Muscle of arm (tissue), 1 donor: ENCODE measurements at regions not wholly inside any gene's neighbourhood (a gene's known extent, or its start where the extent isn't known, plus 50 kb on each side); places are given as distances from the start of the nearest gene placed in this dataset.

Experiments
- DNase-seq: peaks from one replicate; pipeline ENCODE4 v3.0.0-alpha.2; 2013

DNA sequence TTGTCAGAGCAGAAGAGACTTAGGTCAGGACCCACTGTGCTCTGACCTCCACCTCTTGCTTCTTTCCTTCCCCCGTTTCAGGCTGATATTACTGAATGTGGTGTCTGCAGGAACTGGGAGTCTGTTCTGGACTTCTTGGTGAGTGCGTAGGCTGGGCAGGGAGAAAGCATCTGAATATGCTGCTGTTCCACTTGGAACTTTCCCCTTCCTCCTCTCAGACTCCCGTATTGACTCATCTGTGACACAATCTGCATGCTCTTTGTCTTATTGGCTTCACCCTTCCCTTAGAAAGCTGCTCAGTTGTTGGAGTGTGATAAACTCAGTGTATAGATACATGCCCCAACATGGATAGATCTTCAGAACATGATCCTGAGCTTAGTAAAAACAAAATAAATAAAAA is 137.6 kb upstream of the HABP2 start:
- no peak for DNase-seq

DNA sequence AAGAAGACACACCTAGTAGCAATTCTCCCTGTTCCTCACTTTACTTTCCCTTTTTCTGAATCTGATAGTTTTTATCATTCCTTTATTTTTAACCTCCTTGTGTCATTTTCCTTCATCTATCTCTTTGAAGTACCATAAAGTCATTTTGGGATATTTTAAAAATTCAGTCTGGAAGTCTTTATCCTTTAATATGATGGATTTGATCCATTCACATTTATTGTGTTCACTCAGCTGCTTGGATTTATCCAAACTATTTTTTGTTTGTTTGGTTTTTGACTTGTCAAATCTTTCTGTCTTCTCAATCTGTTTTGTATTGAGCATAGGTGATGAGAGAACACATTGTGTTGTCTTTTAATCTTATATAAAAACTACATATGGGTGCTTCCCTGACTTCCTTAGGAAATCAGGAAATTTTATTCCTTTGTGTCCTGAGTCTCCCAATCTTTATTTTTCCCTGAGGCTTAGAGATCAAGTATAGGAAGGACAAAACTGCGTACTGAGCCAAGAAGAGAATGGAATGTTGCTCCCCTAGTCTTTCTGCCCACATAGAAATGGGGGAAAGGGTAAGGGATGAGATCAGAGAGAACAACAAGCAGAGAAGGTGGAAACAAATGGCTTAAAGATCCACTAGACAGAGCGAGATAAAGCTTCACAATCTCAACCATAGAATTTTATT is 132.7 kb upstream of the HABP2 start:
- DNase-seq: no peak

DNA sequence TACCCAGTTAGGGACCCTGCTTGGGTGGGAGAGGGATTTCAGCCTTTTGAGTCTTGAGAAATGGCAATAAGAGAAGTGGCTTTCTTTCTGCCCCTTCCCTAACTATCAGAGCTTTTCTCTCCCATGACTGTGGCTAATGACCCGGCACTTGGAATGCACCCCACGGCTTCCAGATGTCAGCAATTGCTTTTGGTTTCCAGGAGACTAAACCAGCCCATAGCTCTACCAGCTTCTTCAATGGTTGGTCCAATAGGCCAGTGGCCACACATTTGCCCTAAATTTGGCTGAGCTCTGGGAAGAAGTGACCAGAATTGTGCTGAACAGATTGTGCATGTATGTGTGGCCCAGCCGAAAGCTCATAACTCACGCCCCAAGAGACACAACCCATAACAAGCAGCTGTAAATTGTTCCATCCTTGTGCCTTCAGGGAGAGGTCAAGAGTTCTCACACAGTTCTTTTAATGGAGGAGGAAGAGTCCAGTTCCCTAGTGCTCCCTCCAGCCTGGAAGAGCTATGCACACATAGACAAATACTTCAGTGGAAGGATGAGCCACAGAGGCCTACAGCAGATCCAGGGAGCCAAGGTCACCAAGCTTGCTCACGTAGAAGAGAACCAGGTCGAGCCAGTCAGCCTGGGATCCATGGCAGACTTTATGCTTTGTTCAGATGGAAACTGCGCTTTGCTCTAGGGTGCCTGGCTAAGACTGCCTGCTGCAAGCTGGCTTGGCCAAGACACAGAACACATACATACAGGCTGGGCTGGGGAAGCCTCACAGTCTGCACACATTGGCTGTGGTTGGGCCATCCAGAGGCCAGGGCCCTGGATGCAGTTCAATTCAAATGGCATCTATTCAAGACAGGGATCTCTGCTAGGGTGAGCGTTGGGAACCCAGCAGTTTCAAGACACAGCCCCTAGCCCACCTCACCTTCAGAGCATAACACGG is 131.8 kb upstream of the HABP2 start:
- DNase-seq: no peak

DNA sequence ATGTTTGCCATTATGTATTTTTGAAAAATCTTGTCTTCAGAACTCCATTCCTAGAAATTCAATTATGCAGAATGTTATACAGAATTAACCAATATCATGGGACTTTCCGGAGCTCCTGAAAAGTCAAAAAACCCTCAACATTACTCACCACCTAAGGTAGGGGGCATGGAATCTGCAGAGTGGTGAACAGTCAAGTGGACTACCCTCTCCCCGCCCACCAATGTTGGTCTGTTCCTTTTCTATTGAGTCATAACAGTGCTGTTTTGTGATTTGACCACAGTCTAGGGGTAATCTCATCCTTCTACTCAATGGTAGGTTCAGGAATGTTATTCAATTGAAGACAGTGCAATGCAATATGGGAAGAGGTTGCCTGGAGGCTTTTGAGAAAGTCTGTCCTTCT is 130.5 kb upstream of the HABP2 start:
- no peak for DNase-seq

DNA sequence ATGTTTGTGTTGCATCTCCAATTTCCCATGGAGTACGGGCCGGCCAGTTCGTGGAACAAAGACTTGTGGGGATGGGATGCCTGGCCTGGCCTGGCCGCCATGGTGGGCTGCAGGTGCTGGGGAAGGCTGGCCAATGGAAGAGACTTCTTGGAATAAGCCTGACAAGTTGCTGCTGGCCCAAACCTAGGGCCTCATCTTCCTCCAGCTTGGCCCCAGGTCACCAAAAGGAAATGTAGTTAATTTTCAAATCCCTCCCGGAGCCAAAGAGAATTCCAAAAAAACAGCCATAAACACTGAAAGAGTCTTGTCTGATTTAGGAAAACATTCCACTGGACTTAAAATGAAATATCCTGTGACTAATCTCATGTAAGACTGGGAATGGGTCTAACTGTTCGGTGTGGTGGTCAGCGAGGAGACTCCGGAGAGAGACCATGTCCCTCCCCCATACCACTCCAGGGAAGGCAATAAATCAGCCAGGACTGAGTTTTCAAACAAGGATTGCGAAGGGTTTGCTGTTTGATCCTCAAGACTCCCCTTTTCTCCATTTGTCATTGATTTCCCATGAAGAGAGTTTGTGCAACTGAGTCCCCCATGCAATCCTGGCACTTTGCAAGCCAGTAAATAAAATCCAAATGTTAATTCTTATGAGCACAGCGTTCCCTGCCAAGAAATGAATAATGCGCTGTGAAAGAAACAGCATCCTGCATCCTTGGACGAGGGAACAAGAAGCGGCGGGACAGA is 128.7 kb upstream of the HABP2 start:
- peak; percentile 93 for DNase-seq

DNA sequence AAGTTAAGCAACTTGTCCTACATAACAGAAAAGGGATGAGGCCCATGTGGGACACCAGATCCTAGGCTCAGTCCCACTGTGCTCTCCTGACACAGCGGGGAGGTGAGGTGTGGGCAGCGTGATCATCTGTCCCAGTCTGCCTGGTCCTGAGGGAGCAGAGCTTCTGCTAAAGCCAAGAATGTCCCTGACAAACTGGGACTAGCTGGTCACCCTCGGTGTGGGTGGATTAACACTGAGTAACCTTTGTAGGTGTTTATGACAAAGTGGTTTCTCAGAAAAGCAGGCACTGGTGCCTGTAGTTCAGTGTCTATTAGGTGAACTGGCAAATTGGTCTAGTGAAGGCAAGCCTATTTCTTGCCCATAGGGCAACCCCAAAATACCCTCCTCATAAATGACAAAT is 127.8 kb upstream of the HABP2 start:
- DNase-seq: no peak

DNA sequence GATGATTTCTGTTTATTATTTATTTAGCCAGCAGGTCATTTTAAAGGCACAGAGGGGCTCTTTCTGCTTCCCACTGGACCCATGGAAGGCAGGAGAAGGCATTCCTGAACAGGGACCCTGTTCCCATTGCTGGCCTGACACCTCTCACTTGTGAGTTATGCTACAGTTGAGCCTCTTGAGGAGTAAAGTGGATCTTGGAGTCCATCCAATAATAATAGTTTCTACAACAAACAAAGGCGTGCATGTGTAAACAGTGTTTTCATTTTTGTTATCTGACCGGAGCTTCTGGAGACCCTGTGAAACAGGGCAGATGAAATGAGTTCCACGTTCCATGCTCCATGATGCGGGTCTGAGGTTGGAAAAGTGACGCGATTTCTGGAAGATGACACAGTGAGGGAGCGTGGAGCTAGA is 127.3 kb upstream of the HABP2 start:
- DNase-seq: peak; percentile 82

DNA sequence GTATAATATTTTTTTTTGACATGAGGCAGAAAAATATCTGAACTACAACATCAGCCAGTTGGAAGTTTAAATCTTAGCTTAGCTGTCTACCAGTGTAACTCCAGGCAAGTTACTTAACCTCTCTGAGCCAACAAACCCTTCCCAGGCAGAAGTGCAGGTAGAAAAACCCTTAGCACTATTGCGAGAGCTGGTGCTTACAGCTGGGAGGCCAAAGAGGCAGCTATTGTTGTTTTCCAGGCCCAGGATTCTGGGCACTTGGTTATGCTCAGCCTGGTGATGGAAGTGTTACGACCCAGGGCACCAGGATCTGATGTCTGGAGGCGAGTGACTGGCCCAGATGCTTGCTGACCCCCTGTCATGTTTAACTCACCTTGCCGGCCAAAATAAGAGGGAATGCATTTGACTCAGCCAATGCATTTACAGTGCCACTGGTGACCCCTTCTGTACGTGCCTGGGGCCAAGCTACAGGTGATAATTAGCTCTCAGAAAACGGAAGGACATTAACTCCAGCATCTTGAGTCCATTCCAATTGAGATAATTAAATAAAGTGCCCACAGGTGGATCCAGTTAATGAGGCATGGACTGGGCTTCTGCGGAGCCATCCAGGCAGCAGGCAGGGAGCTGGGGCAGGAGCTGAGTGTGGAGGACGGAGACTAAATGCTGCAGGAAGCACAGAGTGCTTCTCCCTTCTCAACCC is 126.5 kb upstream of the HABP2 start:
- DNase-seq: no peak

DNA sequence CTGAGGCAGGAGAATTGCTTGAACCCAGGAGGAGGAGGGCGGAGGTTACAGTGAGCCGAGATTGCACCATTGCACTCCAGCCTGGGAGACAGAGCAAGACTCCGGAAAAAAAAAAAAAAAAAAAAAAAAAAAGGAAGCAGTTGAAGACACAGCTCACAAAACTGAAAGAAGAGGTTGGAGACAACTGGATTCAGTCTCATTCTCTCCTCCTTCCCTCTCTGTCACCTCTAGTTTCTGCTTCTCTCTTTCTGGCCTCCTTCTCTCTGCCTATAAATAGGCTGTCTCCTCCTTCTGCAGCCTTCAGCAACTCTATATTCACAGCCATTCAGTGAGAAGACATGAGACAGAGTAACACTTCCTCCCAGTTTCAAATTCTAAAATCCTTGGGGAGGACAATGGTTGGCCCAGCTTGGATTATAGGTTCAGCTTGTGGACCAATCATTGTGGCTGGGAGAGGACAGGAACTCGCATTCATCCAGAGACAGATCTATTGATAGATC is 125.6 kb upstream of the HABP2 start:
- no peak for DNase-seq

DNA sequence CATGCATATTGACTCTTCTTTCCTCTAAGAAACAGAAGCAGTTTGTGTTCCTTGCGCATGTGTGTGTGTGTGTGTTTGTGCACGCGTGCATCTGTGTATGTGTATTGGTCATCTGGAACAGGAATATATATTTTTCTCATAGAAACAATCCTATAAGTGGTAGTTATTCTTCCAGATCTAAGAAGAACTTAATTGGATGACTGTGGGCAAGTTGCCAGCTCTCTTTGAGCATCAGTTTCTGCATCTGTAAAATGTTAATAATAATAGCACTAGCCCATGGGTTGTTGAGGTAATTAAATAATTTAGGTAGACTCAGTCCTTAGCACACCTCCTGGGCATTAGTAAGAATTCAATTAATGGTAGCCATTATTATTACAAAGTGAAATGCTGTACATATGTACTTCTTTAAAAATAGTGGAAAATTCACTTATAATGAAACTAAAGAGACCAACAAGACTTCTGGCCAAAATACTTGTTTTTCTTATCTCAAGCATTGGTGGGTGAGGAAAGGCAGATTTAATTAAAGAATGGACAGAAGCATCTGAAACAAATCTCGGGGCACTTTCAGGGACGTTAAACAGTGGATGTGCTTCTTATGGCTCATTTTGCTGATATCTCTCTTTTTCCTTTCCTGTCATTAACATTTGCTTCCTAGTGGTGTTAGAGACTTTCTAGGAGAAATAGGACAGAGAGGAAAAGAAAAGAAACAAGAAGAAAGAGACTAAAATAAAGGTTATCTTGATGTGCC is 124.9 kb upstream of the HABP2 start:
- DNase-seq: no peak

DNA sequence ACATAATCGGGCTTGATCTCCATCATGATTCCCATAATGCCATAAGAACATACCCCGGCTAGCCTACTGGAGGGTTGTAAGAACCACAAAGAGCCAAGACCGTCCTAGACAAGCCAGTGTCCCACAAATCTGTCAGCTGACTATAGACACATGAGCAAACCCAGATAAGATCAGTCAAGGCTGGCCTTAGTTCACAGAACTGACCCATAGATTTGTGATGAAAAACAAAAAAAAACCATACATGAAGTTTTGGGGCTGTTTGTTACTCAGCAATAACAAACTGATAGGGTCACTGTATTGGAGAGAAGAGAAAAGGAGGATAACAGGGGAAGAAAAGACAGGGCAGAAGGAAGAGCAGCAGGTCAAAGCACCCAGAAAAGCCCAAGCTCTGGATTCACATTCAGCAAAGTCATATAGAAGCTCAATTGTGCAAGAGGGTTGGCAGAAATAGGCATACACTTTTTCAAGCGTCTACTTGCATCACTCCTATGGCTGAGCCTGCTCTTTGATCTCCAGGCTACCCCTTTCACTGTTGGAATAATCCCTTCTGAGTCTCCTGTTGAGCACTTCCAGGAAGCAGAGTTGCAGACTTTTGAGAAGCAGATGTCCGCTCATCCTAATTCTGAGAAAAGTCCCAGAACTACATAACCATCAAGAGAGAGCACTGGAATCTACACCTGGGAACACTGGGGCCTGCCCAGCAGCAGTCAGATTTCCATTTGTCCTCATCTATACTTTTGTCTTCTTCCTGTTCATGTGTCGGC is 122.0 kb upstream of the HABP2 start:
- DNase-seq: no peak

DNA sequence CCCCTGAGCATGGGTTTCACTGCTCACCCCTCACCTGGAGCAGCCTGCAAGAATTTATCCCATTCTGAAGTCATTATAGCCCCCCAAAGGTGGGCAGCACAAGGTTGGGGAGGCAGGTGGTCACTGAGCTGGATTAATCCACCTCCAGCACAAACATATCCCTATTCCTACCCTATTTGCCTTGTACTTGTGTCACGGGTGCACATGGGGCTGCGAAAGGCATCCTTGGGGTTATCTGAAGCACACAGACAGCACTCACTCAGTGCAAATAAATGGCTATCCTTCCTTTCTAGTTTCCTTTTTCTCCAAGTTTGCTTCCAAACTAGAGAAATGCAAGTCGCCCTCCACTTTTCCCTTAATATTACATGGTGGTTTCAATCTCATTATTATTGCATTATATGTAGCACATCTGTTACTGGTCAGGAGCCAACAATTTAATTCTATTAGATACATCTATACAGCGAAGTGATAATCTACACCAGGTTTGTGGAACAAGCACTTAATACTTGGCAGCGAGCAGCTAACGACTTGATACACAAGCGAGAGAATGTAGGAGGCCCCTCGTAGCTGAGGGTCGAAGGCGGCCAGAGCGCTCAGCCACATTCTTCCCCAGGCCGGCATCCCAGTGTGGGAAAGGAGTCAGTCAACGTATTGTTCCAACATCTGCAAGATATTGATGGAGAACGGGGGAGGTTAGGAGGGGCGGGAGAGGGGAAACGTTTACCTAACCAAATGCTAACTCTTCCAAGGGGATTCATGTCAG is 121.3 kb upstream of the HABP2 start:
- DNase-seq: peak; percentile 91

DNA sequence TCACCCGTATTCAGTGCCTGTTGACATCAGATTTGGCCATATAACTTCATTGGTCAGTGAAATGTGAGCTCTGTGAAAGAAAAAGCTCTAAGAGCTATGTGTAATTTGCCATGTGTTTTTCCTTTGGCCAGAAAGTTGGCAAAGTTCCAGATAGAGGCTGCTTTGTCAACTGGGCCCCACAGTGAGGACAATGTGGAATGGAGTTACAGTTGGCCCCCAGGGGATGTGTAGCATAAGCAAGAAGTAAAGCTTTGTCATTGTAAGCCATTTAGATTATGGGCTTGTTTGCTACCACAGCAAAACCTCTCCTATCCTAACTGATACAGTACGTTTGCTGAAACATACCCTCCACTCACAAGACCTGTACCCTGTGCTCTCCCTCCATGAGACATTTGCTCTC is 119.1 kb upstream of the HABP2 start:
- DNase-seq: no peak

DNA sequence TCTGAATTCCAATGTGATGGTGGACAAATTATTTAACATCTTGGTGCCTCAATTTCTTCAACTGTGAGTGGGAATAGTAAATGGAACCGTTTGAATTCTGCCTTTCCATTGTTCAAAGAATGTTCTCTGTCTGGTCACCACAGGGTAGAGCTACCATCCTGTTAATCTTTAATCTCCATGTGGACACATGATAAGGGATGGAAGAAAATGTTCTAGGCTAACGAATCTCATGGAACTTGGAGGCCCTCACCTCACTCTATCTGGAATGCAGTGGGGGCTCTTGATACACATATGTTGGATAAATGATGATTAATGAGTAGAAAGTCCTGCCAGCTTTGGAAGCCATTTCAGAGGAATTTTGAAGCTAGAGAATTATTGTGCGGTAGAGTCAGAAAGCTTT is 118.5 kb upstream of the HABP2 start:
- no peak for DNase-seq

DNA sequence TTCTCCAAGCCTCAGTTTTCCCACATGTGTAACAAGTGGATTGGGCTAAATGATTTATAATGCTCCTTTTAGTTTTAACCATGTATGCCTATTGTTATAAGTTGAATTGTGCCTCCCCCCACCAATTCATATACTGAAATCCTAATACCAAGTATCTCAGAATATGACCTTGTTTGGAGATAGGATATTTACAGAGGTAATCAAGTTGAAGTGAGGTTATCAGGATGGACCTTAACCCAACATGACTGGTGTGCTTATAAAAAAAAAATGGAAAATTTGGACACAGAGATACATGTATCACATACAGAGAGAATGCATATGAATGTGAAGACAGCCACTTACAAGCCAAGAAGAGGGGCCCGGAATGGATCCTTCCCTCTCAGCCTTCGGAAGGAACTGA is 117.9 kb upstream of the HABP2 start:
- no peak for DNase-seq

DNA sequence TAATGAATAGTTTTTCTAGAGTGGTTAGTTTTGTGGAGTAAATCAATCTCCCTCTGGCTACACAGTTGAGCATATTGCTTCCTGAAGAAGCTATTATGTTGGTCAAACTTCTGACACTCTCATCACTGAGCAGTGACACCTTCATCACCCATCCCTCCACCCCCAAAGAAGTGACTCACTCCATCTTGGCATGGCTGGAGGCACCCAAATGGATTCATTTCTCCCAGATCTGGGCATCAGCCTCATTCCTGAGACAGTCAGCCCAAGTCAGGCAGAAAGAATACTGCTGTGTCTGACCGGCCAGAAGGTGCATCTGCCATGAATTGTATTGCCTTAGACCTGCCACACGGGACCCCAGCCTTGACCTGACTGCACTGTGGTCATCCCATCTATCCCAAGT is 117.0 kb upstream of the HABP2 start:
- no peak for DNase-seq

DNA sequence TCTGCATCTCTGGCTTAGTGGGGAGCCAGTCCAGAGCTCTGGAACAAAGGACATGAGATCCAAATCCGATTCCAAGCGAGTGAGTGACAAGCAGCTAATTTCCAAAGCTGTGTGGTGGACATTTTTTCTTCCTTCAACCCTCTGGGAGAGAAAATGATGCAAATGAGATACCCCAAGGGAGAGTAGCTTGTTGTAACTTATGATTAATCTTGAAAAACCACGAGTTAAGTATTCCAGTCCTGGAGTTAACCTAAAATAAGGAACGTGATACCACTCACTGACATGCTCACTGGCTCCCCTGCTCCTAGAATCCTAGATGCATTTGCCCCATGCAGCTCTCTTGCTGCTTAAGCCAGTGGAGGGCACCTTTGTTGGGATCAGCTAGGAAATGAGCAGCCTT is 116.0 kb upstream of the HABP2 start:
- no peak for DNase-seq

DNA sequence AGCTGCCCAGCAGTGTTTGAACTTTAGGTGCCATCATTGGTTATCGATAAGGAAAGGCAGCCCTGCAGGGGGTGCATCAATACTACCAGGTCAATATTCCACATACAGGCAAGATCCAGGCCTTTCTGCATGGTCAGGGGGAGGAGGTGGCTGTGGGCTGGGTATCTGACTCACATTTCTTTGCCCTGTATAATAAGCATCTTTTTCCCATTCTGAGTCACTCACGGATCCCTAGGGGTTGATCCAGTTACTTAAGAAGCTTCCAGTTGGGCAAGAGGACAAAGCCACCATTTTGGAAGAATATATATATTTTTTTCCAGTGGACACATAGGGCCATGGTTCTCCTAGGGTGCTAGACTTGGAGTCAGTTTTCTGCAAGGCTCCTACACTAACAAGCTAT is 114.2 kb upstream of the HABP2 start:
- no peak for DNase-seq

DNA sequence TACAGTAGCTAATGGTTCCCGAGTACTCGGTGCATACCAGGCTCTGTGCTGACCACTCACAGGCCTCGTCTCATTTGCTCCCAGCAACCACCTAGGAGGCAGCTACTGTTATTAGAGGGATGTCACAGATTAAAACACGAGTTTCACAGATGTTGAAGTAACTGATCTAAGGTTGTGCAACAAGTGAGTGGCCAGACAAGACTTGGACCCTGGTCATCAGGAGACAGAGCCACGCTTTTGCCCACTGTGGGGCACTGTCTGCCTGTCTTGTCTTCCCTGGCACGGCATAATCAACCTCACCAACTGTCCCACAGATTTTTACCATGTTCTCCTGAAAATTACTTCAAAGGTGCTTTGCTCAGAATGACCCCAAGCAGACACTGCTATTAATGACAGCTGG is 111.6 kb upstream of the HABP2 start:
- no peak for DNase-seq
